WTC11 (cell line): ENCODE measurements at regions not wholly inside any gene's neighbourhood (a gene's known extent, or its start where the extent isn't known, plus 50 kb on each side); places are given as distances from the start of the nearest gene placed in this dataset.

Experiments
- ATF2 ChIP-seq: sonication (generic); formaldehyde crosslinking; IDR thresholded peaks from 2 replicates; pipeline ENCODE4 v1.8.1; 2022; ENCODE audit warnings: low read depth, missing genetic modification reagents, borderline replicate concordance
- ATF3 ChIP-seq: sonication (generic); formaldehyde crosslinking; conservative IDR thresholded peaks from 2 replicates; pipeline ENCODE4 v1.8.1; 2022; ENCODE audit warnings: mild to moderate bottlenecking, missing genetic modification reagents
- CREB1 ChIP-seq: sonication (generic); formaldehyde crosslinking; IDR thresholded peaks from 2 replicates; pipeline ENCODE4 v1.8.0; 2023; ENCODE audit warnings: mild to moderate bottlenecking, missing genetic modification reagents
- CTCF ChIP-seq: fragments of 200-600 bp; IDR thresholded peaks from 2 replicates; pipeline ENCODE4 v1.8.0; 2022; ENCODE audit warnings: antibody characterized with exemption
- E2F4 ChIP-seq: sonication (generic); formaldehyde crosslinking; IDR thresholded peaks from 2 replicates; pipeline ENCODE4 v1.8.1; 2022; ENCODE audit warnings: low read depth, mild to moderate bottlenecking, moderate library complexity, missing genetic modification reagents, borderline replicate concordance
- ELF4 ChIP-seq: sonication (generic); formaldehyde crosslinking; IDR thresholded peaks from 2 replicates; pipeline ENCODE4 v1.8.1; 2022; ENCODE audit warnings: low read depth, mild to moderate bottlenecking, moderate library complexity, missing genetic modification reagents
- ETV6 ChIP-seq: sonication (generic); formaldehyde crosslinking; IDR thresholded peaks from 2 replicates; pipeline ENCODE4 v1.8.1; 2022; ENCODE audit warnings: mild to moderate bottlenecking, missing genetic modification reagents
- MAX ChIP-seq: sonication (generic); formaldehyde crosslinking; IDR thresholded peaks from 2 replicates; pipeline ENCODE4 v1.8.0; 2022; ENCODE audit warnings: mild to moderate bottlenecking, missing genetic modification reagents
- NR2C2 ChIP-seq: sonication (generic); formaldehyde crosslinking; IDR thresholded peaks from 2 replicates; pipeline ENCODE4 v1.8.0; 2022; ENCODE audit warnings: mild to moderate bottlenecking, missing genetic modification reagents
- TEAD4 ChIP-seq: sonication (generic); formaldehyde crosslinking; IDR thresholded peaks from 2 replicates; pipeline ENCODE4 v1.8.0; 2022; ENCODE audit warnings: mild to moderate bottlenecking, missing genetic modification reagents
- USF1 ChIP-seq: sonication (generic); formaldehyde crosslinking; IDR thresholded peaks from 2 replicates; pipeline ENCODE4 v1.8.0; 2022; ENCODE audit warnings: mild to moderate bottlenecking, missing genetic modification reagents
- ZBTB43 ChIP-seq: sonication (generic); formaldehyde crosslinking; IDR thresholded peaks from 2 replicates; pipeline ENCODE4 v1.8.1; 2023; ENCODE audit warnings: mild to moderate bottlenecking, missing genetic modification reagents

- TF ChIP-seq TEAD4 (no peak), NR2C2 (CRISPR knock-in tag) (no peak), ELF4 (CRISPR knock-in tag) (no peak), CTCF (no peak), ZBTB43 (CRISPR knock-in tag) (no peak), E2F4 (no peak), MAX (CRISPR knock-in tag) (no peak), ATF3 (CRISPR knock-in tag) (no peak), CREB1 (CRISPR knock-in tag) (no peak), ETV6 (no peak), ATF2 (CRISPR knock-in tag) (no peak), USF1 (no peak)
Observed at GRCh38 chr1:68328490-68328889, 96.2 kb upstream of the WLS start.
